ENCODE measurements at regions not wholly inside any gene's neighbourhood (a gene's known extent, or its start where the extent isn't known, plus 50 kb on each side); places are given as distances from the start of the nearest gene placed in this dataset.

DNA sequence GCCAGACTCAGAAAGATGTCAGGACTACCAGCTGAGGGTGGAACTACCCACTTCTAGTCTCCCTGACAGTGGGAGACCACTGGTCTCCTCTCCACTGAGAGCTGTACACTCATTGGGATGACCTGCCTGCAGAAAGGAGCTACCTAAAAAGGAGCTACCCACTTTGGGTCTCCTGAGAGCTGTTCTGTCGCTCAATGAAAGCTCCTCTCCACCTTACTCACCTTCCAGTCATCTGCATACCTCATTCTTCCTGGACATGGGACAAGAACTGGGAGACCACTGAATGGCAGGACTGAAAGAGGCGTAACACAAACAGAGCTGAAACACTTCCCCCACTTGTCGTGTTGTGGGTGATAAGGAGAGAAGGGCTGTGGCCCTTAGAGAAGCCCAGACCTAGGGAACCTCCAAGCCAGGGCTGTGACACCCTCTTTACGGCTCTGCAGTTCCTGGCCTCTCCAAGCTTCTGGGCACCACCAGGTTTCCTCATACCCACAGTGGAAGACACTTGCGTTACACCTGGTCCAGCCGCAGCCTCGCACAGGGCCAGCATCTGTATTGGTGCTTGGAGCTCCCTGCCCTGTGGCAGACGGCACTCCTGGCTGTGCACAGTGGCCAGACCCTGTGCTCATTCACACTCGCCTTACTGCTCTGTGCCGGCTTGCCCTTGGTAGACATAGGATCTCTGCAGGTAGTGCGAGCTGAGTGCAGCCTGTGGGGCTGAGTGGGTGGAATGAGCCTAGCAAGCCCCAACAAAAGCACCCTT, 54.9 kb upstream of the SLITRK6 start:
- H2BK120ac ChIP-seq (replicated peaks; ENCODE audit: low read depth, low read length), result no peak overlapping the region
- TF ChIP-seq GABPA (IDR thresholded peaks at IDR 0.05; ENCODE audit: borderline replicate concordance, insufficient read depth, low read length), result no peak
- peaks cover 10 to 16% of the 10 kb centered on the region in 2 experiments for H3K9me3 ChIP-seq (ENCODE audit: insufficient read depth in 2 of 2, low read depth in 1 of 2, low read length in 1 of 2)
- no peaks in the 10 kb centered on the region for H3K79me1 ChIP-seq (ENCODE audit: low read depth, low read length)
- no peaks in the 10 kb centered on the region for H3K4me1 ChIP-seq (replicated peaks in 1 of 4; ENCODE audit: control insufficient read depth in 3 of 4, insufficient read depth in 4 of 4, low read length in 3 of 4)
- DNase-seq (ENCODE audit: low read depth in 1 of 2, low spot score in 2 of 2), result no peak
- no peak overlapping the region for H3K14ac ChIP-seq (ENCODE audit: insufficient read length)
- H2BK12ac ChIP-seq (ENCODE audit: low read depth, low read length), result no peak overlapping the region
- no peak overlapping the region for H3K4me3 ChIP-seq (ENCODE audit: extremely low read depth in 1 of 4, insufficient read depth in 2 of 4, low read depth in 3 of 4, low read length in 4 of 4)
- H3K4ac ChIP-seq (replicated peaks; ENCODE audit: insufficient read length, low read depth, low read length), result no peak overlapping the region
- H3K9ac ChIP-seq (replicated peaks in 1 of 4; ENCODE audit: extremely low read depth in 1 of 4, low read depth in 3 of 4, low read length in 3 of 4), result no peak overlapping the region
- H3K36me3 ChIP-seq (ENCODE audit: control insufficient read depth in 2 of 4, insufficient read depth in 4 of 4, low read length in 3 of 4), result no peaks in the 10 kb centered on the region
- no peak overlapping the region for H3K23ac ChIP-seq (ENCODE audit: insufficient read length)
- H2AFZ ChIP-seq (ENCODE audit: low read length), result no peak overlapping the region
- H3K56ac ChIP-seq (replicated peaks; ENCODE audit: insufficient read length, low read depth, low read length), result no peak overlapping the region
- H4K8ac ChIP-seq (ENCODE audit: extremely low read depth, insufficient read depth, low read length), result no peak overlapping the region
- H2BK20ac ChIP-seq (ENCODE audit: low read length), result no peak overlapping the region
- 85% methylated on average over 11 of the region's 11 CpGs; no CpG with 5 or more reads in 1 of the 2 experiments for WGBS, 2 experiments (ENCODE audit: extremely low coverage in 1 of 2, insufficient coverage in 1 of 2, insufficient read length in 1 of 2, insufficient replicate concordance in 2 of 2, low coverage in 1 of 2, low lambda C conversion rate in 2 of 2, missing lambda C conversion rate in 1 of 2)
- H3K23me2 ChIP-seq (ENCODE audit: low read depth, low read length), result no peaks in the 10 kb centered on the region
- H2AK5ac ChIP-seq (ENCODE audit: low read depth, low read length), result no peak overlapping the region
- H3K79me2 ChIP-seq (ENCODE audit: control insufficient read depth in 1 of 2, insufficient read depth in 2 of 2, low read length in 2 of 2), result no peaks in the 10 kb centered on the region
- no peak overlapping the region for H2BK15ac ChIP-seq (ENCODE audit: low read length)
- no peak overlapping the region for H3K18ac ChIP-seq (ENCODE audit: extremely low read depth, low read length)
- H3K27ac ChIP-seq (ENCODE audit: low read depth, low read length), result no peak overlapping the region
- H3K4me2 ChIP-seq (ENCODE audit: insufficient read depth in 1 of 2, low read depth in 2 of 2, low read length in 2 of 2), result no peak overlapping the region
- H4K20me1 ChIP-seq (replicated peaks in 1 of 2; ENCODE audit: control insufficient read depth in 1 of 2, insufficient read depth in 2 of 2, low read length in 2 of 2), result no peaks in the 10 kb centered on the region
- ChIA-PET CTCF (ENCODE audit: partially characterized antibody) (interaction anchor here (0.7 to 1.4 kb wide), 2 partner anchors 11 to 44 kb away, joined by 3 to 4 read pairs; no protein-coding TSS in a partner anchor), POLR2A (ENCODE audit: partially characterized antibody) (no interaction called here)
- FAIRE-seq, result no peak
- no peaks in the 10 kb centered on the region for H3K27me3 ChIP-seq (replicated peaks in 1 of 4; ENCODE audit: control insufficient read depth in 3 of 4, extremely low read depth in 1 of 4, insufficient read depth in 3 of 4, low read length in 3 of 4)
- H4K91ac ChIP-seq (replicated peaks; ENCODE audit: insufficient read length, low read length), result no peak overlapping the region
- no peak overlapping the region for H2BK5ac ChIP-seq (ENCODE audit: low read depth, low read length)
- H4K5ac ChIP-seq (ENCODE audit: insufficient read length, low read depth, low read length), result no peak overlapping the region
